NCI-H1930 (cell line): ENCODE measurements at regions not wholly inside any gene's neighbourhood (a gene's known extent, or its start where the extent isn't known, plus 50 kb on each side); places are given as distances from the start of the nearest gene placed in this dataset.

Experiments
- DNase-seq, 2 experiments: peaks; one replicate each; lab custom pipeline; 2025; lab: John Stamatoyannopoulos, UW

- no peak for DNase-seq
These were observed 510.2 kb downstream of the RPS24 start for GRCh38 chr10:78543749-78544362.

- no peak for DNase-seq
These were observed 510.9 kb downstream of the RPS24 start for GRCh38 chr10:78544423-78545090.

GRCh38 chr10:78545756-78546155 is 512.1 kb downstream of the RPS24 start:
- DNase-seq: peak in 1 of 2 experiments; percentile 3

- no peak for DNase-seq
These were observed 513.7 kb downstream of the RPS24 start for GRCh38 chr10:78547397-78547796.

GRCh38 chr10:78547905-78548304 is 514.2 kb downstream of the RPS24 start:
- DNase-seq: no peak

GRCh38 chr10:78548369-78548768 is 514.7 kb downstream of the RPS24 start:
- no peak for DNase-seq

- no peak for DNase-seq
These were observed 515.7 kb downstream of the RPS24 start for GRCh38 chr10:78549140-78549935.

- DNase-seq: no peak
These were observed 516.4 kb downstream of the RPS24 start for GRCh38 chr10:78550090-78550489.

- no peak for DNase-seq
These were observed 517.1 kb downstream of the RPS24 start for GRCh38 chr10:78550716-78551115.

GRCh38 chr10:78551184-78552005 is 517.4 kb upstream of the ZMIZ1 start:
- DNase-seq: no peak

GRCh38 chr10:78552261-78552811 is 516.4 kb upstream of the ZMIZ1 start:
- no peak for DNase-seq

GRCh38 chr10:78553792-78554191 is 515.0 kb upstream of the ZMIZ1 start:
- DNase-seq: no peak

- DNase-seq: no peak
These were observed 513.6 kb upstream of the ZMIZ1 start for GRCh38 chr10:78555128-78555527.

GRCh38 chr10:78556705-78557432 is 511.9 kb upstream of the ZMIZ1 start:
- DNase-seq: no peak

- DNase-seq: no peak
These were observed 511.3 kb upstream of the ZMIZ1 start for GRCh38 chr10:78557433-78557925.

GRCh38 chr10:78559661-78560340 is 509.0 kb upstream of the ZMIZ1 start:
- peak; percentile 25 to 72 for DNase-seq

- no peak for DNase-seq
These were observed 508.5 kb upstream of the ZMIZ1 start for GRCh38 chr10:78560341-78560688.

GRCh38 chr10:78563314-78563713 is 505.5 kb upstream of the ZMIZ1 start:
- no peak for DNase-seq

GRCh38 chr10:78565841-78566240 is 502.9 kb upstream of the ZMIZ1 start:
- DNase-seq: no peak

- DNase-seq: no peak
These were observed 502.3 kb upstream of the ZMIZ1 start for GRCh38 chr10:78566284-78567111.
